Gastrocnemius medialis (tissue), 4 donors: ENCODE measurements at regions not wholly inside any gene's neighbourhood (a gene's known extent, or its start where the extent isn't known, plus 50 kb on each side); places are given as distances from the start of the nearest gene placed in this dataset.

Experiments
- CTCF ChIP-seq, 5 experiments: fragments of 450-650 bp in 3 of 5; fragments of 200-600 bp in 2 of 5; sonication (generic) in 2 of 5; IDR thresholded peaks in 4 of 5; conservative IDR thresholded peaks in 1 of 5; 1 replicate in 4 of 5; 2 replicates in 1 of 5; pipeline ENCODE4 v1.5.1; 2016 to 2019; ENCODE audit warnings: antibody characterized with exemption in 5 of 5, mild to moderate bottlenecking in 3 of 5, moderate library complexity in 3 of 5
- POLR2A ChIP-seq, 2 donors: fragments of 450-650 bp; IDR thresholded peaks; one replicate each; pipeline ENCODE4 v1.6.1; 2017; ENCODE audit warnings: antibody characterized with exemption in 2 of 2, mild to moderate bottlenecking in 2 of 2, moderate library complexity in 2 of 2

DNA sequence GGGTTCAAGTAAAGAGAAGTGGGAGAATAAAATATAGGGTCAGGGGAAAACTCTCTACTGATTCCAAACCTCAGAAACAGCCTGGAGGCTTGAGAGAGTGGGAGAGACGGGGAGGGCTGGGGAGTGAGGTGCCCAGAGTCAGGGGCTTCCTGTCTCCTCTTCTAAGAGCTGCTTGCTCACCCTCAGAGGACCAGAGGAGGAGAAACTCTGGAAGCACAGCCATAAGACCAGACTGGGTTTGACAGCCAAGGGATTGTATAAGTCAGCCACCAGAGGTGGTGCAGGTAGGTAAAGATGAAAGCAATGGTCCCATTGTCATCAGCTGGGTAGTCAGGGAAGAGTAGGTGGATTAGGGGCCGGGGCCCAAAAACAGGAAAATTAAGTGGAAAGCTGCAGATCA, 259.4 kb downstream of the TNS1 start:
- TF ChIP-seq CTCF (IDR thresholded peaks at IDR 0.05 in 4 of 5, conservative IDR thresholded peaks at IDR 0.05 in 1 of 5) (no peak), POLR2A (IDR thresholded peaks at IDR 0.05) (no peak)
